IMR-90 (cell line): ENCODE measurements at regions not wholly inside any gene's neighbourhood (a gene's known extent, or its start where the extent isn't known, plus 50 kb on each side); places are given as distances from the start of the nearest gene placed in this dataset.

Experiments
- ATAC-seq: fragments of 200-7000 bp; cut with Tn5 transposase; 2 replicates; pipeline ENCODE4 v1.9.1; 2020; ENCODE audit warnings: low read depth, mild to moderate bottlenecking, moderate library complexity
- BruUV-seq: library from RNA; stranded (reverse); fragments of 400-500 nt; replicated peaks from 2 replicates; lab custom pipeline; 2021; lab: Mats Ljungman, UMichigan
- CTCF ChIA-PET: fragments of 300-600 bp; formaldehyde crosslinking; extraction: SDS; loops from one replicate; lab custom pipeline; 2021; ENCODE audit warnings: antibody characterized with exemption; lab: Yijun Ruan, JAX
- POLR2A ChIA-PET: fragments of 300-600 bp; sonication (Branson Sonifier 250); formaldehyde crosslinking; loops from one replicate; lab custom pipeline; 2022; ENCODE audit warnings: antibody characterized with exemption; ENCODE audit not compliant: unreplicated experiment; lab: Charles Lee
- DNase-seq: peaks from one replicate; pipeline ENCODE4 v3.0.0; 2013
- H2AFZ ChIP-seq: replicated peaks from 2 replicates; pipeline ENCODE3; 2013; ENCODE audit warnings: low read length, mild to moderate bottlenecking; ENCODE audit not compliant: poor library complexity
- H2AK5ac ChIP-seq: 2 replicates; pipeline ENCODE4 v1.6.1; 2013; ENCODE audit warnings: low read depth, low read length, inconsistent platforms
- H2AK9ac ChIP-seq: replicated peaks from 2 replicates; pipeline ENCODE3; 2013; ENCODE audit warnings: mild to moderate bottlenecking, low read depth, low read length, moderate library complexity; ENCODE audit not compliant: poor library complexity
- H2BK120ac ChIP-seq: 2 replicates; pipeline ENCODE4 v1.6.1; 2013; ENCODE audit warnings: low read depth, low read length, inconsistent platforms
- H2BK15ac ChIP-seq: 3 replicates; pipeline ENCODE4 v1.6.1; 2013; ENCODE audit warnings: low read depth, low read length, inconsistent platforms
- H2BK20ac ChIP-seq: 2 replicates; pipeline ENCODE4 v1.6.1; 2013; ENCODE audit warnings: low read depth, mild to moderate bottlenecking, inconsistent platforms, low read length, moderate library complexity
- H2BK5ac ChIP-seq: 2 replicates; pipeline ENCODE4 v1.6.1; 2013; ENCODE audit warnings: mild to moderate bottlenecking, low read depth, low read length, inconsistent platforms; ENCODE audit not compliant: poor library complexity, severe bottlenecking
- H3K14ac ChIP-seq: replicated peaks from 2 replicates; pipeline ENCODE4 v1.6.1; 2013; ENCODE audit warnings: low read depth, low read length, inconsistent platforms
- H3K18ac ChIP-seq: 2 replicates; pipeline ENCODE4 v1.6.1; 2013; ENCODE audit warnings: low read depth, low read length, control low read depth
- H3K23ac ChIP-seq: 2 replicates; pipeline ENCODE4 v1.6.1; 2013; ENCODE audit warnings: low read depth, low read length, inconsistent platforms
- H3K27ac ChIP-seq: 2 replicates; pipeline ENCODE4 v1.5.1; 2013; ENCODE audit warnings: mild to moderate bottlenecking, control low read depth, low read length; ENCODE audit not compliant: insufficient read depth
- H3K27me3 ChIP-seq: 2 replicates; pipeline ENCODE4 v1.6.1; 2013; ENCODE audit warnings: low read length; ENCODE audit not compliant: control insufficient read depth, insufficient read depth
- H3K36me3 ChIP-seq: 2 replicates; pipeline ENCODE4 v1.6.1; 2013; ENCODE audit warnings: low read length, mixed read lengths; ENCODE audit not compliant: control insufficient read depth, insufficient read depth
- H3K4ac ChIP-seq: 2 replicates; pipeline ENCODE4 v1.6.1; 2013; ENCODE audit warnings: low read depth, low read length, inconsistent platforms
- H3K4me1 ChIP-seq: 2 replicates; pipeline ENCODE4 v1.6.1; 2013; ENCODE audit warnings: low read length, mixed read lengths; ENCODE audit not compliant: control insufficient read depth, insufficient read depth
- H3K4me2 ChIP-seq: 2 replicates; pipeline ENCODE4 v1.6.1; 2013; ENCODE audit warnings: low read depth, mild to moderate bottlenecking, control low read depth, low read length, moderate library complexity
- H3K4me3 ChIP-seq: 2 replicates; pipeline ENCODE4 v1.5.1; 2013; ENCODE audit warnings: low read depth, mild to moderate bottlenecking, control low read depth, low read length, moderate library complexity; ENCODE audit not compliant: insufficient read depth
- H3K56ac ChIP-seq: 2 replicates; pipeline ENCODE4 v1.6.1; 2013; ENCODE audit warnings: low read length, inconsistent platforms; ENCODE audit not compliant: insufficient read depth; ENCODE audit errors: extremely low read depth
- H3K79me1 ChIP-seq, 2 experiments: 2 replicates each; pipeline ENCODE4 v1.6.1; 2013; ENCODE audit warnings: low read length in 2 of 2, inconsistent platforms in 1 of 2, low read depth in 1 of 2
- H3K9ac ChIP-seq: 2 replicates; pipeline ENCODE4 v1.6.1; 2013; ENCODE audit warnings: low read depth, low read length, control low read depth
- H3K9me1 ChIP-seq: 2 replicates; pipeline ENCODE4 v1.6.1; 2013; ENCODE audit warnings: low read length, inconsistent platforms; ENCODE audit not compliant: insufficient read depth
- H3K9me3 ChIP-seq: 2 replicates; pipeline ENCODE4 v1.6.1; 2013; ENCODE audit warnings: low read length; ENCODE audit not compliant: control insufficient read depth, insufficient read depth
- H4K20me1 ChIP-seq: 2 replicates; pipeline ENCODE4 v1.6.1; 2013; ENCODE audit warnings: low read length, inconsistent platforms; ENCODE audit not compliant: insufficient read depth
- H4K5ac ChIP-seq: 2 replicates; pipeline ENCODE4 v1.6.1; 2013; ENCODE audit warnings: mild to moderate bottlenecking, low read depth, low read length, control low read depth
- H4K8ac ChIP-seq, 2 experiments: 2 replicates each; pipeline ENCODE4 v1.6.1; 2013; ENCODE audit warnings: low read depth in 2 of 2, low read length in 2 of 2, control low read depth in 1 of 2, inconsistent platforms in 1 of 2
- H4K91ac ChIP-seq: 2 replicates; pipeline ENCODE4 v1.6.1; 2013; ENCODE audit warnings: low read depth, low read length, inconsistent platforms; ENCODE audit not compliant: insufficient read depth
- BHLHE40 ChIP-seq: fragments of 150-350 bp; IDR thresholded peaks from 2 replicates; pipeline ENCODE4 v1.6.1; 2016; ENCODE audit warnings: mild to moderate bottlenecking, low read depth, low read length
- CEBPB ChIP-seq: IDR thresholded peaks from 2 replicates; pipeline ENCODE4 v1.6.1; 2012; ENCODE audit warnings: low read depth, low read length, improper control_type of control experiment
- CHD1 ChIP-seq: IDR thresholded peaks from 2 replicates; pipeline ENCODE4 v1.6.1; 2012; ENCODE audit warnings: low read depth, low read length, improper control_type of control experiment
- CTCF ChIP-seq: conservative IDR thresholded peaks from 2 replicates; pipeline ENCODE4 v1.5.1; 2012; ENCODE audit warnings: mild to moderate bottlenecking, low read depth, low read length, improper control_type of control experiment
- ELK1 ChIP-seq: fragments of 150-350 bp; IDR thresholded peaks from 2 replicates; pipeline ENCODE4 v1.6.1; 2016; ENCODE audit warnings: low read depth, mild to moderate bottlenecking, low read length, moderate library complexity, borderline replicate concordance
- FOS ChIP-seq: fragments of 150-350 bp; IDR thresholded peaks from 2 replicates; pipeline ENCODE4 v1.6.1; 2016; ENCODE audit warnings: low read depth, low read length
- MAFK ChIP-seq: IDR thresholded peaks from 2 replicates; pipeline ENCODE4 v1.6.1; 2012; ENCODE audit warnings: low read depth, low read length, improper control_type of control experiment
- MAZ ChIP-seq: IDR thresholded peaks from 2 replicates; pipeline ENCODE4 v1.6.1; 2012; ENCODE audit warnings: low read depth, mild to moderate bottlenecking, low read length, improper control_type of control experiment, moderate library complexity, borderline replicate concordance
- MXI1 ChIP-seq: IDR thresholded peaks from 2 replicates; pipeline ENCODE4 v1.6.1; 2012; ENCODE audit warnings: low read depth, mild to moderate bottlenecking, low read length, moderate library complexity, borderline replicate concordance
- NFE2L2 ChIP-seq: fragments of 150-350 bp; IDR thresholded peaks from 2 replicates; pipeline ENCODE4 v1.6.1; 2016; ENCODE audit warnings: low read depth, mild to moderate bottlenecking, low read length
- POLR2A ChIP-seq: IDR thresholded peaks from 2 replicates; pipeline ENCODE4 v1.6.1; 2012; ENCODE audit warnings: mild to moderate bottlenecking, low read depth, low read length
- RAD21 ChIP-seq: IDR thresholded peaks from 2 replicates; pipeline ENCODE4 v1.6.1; 2012; ENCODE audit warnings: low read length, improper control_type of control experiment
- RCOR1 ChIP-seq: IDR thresholded peaks from 2 replicates; pipeline ENCODE4 v1.6.1; 2012; ENCODE audit warnings: mild to moderate bottlenecking, low read length, improper control_type of control experiment; ENCODE audit not compliant: insufficient replicate concordance
- RFX5 ChIP-seq: IDR thresholded peaks from 2 replicates; pipeline ENCODE4 v1.8.0; 2012; ENCODE audit warnings: low read depth, mild to moderate bottlenecking, low read length, moderate library complexity
- SMC3 ChIP-seq: fragments of 150-350 bp; IDR thresholded peaks from 2 replicates; pipeline ENCODE4 v1.6.1; 2016; ENCODE audit warnings: low read depth, mild to moderate bottlenecking, antibody characterized with exemption, low read length, moderate library complexity
- USF2 ChIP-seq: fragments of 150-350 bp; IDR thresholded peaks from 2 replicates; pipeline ENCODE4 v1.6.1; 2017; ENCODE audit warnings: mild to moderate bottlenecking, antibody characterized with exemption, low read length, low read depth
- WGBS, 2 experiments: methylation state at CpG; one replicate each; pipeline versions ENCODE4 v1.1.5 to v1.1.7; 2013; ENCODE audit warnings: missing lambda C conversion rate in 2 of 2; ENCODE audit not compliant: insufficient read length in 1 of 2; ENCODE audit errors: extremely low coverage in 2 of 2; 5-methylcytosine and 5-hydroxymethylcytosine counted together
- dilution Hi-C: fragments of 300-500 bp; cut with HindIII; formaldehyde crosslinking; loops from one replicate; pipeline ENCODE4 v1.14.3; 2018; ENCODE audit warnings: low sequenced_read_pairs; ENCODE audit not compliant: unreplicated experiment
- in situ Hi-C: fragments of 300-500 bp; cut with MboI; formaldehyde crosslinking; loops from 3 replicates; pipeline ENCODE4 v1.14.3; 2019; ENCODE audit warnings: low sequenced_read_pairs, inconsistent platforms, mixed read lengths
- intact Hi-C: fragments of 100-400 bp; cut with micrococcal nuclease; formaldehyde crosslinking; loops from 2 replicates; pipeline ENCODE4 v1.10.0; 2022

- no TSS peak for BruUV-seq
- Histone ChIP-seq H3K36me3 (no peaks in the 10 kb centered on the region), H2AK9ac (no peak overlapping the region), H3K27me3 (no peaks in the 10 kb centered on the region; the same call in 1 of the 2 replicates), H2AFZ (no peak overlapping the region), H4K5ac (no peak overlapping the region), H4K91ac (no peak overlapping the region), H2BK15ac (no peak overlapping the region), H3K4me3 (no peak overlapping the region), H3K23ac (no peak overlapping the region), H3K27ac (no peak overlapping the region), H2BK5ac (no peak overlapping the region), H3K56ac (no peak overlapping the region), H2BK20ac (no peak overlapping the region), H3K4me1 (no peaks in the 10 kb centered on the region), H2AK5ac (no peak overlapping the region), H3K9me1 (no peaks in the 10 kb centered on the region), H3K4ac (no peak overlapping the region), H3K9ac (no peak overlapping the region), H3K18ac (no peak overlapping the region), H3K9me3 (no peaks in the 10 kb centered on the region), H2BK120ac (no peak overlapping the region), H4K8ac (no peak overlapping the region), H3K4me2 (no peak overlapping the region), H4K20me1 (no peaks in the 10 kb centered on the region), H3K14ac (no peak overlapping the region), H3K79me1 (no peaks in the 10 kb centered on the region)
- ATAC-seq (no peak), DNase-seq (no peak)
- ChIA-PET POLR2A (no interaction called here), CTCF (no interaction called here)
- TF ChIP-seq MAFK (no peak), BHLHE40 (no peak), RAD21 (no peak), CTCF (no peak), MAZ (no peak), CEBPB (no peak), POLR2A (no peak), RCOR1 (no peak), MXI1 (no peak), FOS (no peak), CHD1 (no peak), ELK1 (no peak), SMC3 (no peak), RFX5 (no peak), NFE2L2 (no peak), USF2 (no peak)
- in situ Hi-C loops, result no loop called here
- intact Hi-C loops, result no loop called here
- dilution Hi-C loops, result no loop called here
- WGBS, 2 experiments, result 80% methylated on average over 7 of the region's 12 CpGs; no CpG with 5 or more reads in 1 of the 2 experiments
These were observed 139.6 kb downstream of the RELL1 start for GRCh38 chr4:37546586-37546985.
